ENCODE measurements at regions not wholly inside any gene's neighbourhood (a gene's known extent, or its start where the extent isn't known, plus 50 kb on each side); places are given as distances from the start of the nearest gene placed in this dataset.

DNA sequence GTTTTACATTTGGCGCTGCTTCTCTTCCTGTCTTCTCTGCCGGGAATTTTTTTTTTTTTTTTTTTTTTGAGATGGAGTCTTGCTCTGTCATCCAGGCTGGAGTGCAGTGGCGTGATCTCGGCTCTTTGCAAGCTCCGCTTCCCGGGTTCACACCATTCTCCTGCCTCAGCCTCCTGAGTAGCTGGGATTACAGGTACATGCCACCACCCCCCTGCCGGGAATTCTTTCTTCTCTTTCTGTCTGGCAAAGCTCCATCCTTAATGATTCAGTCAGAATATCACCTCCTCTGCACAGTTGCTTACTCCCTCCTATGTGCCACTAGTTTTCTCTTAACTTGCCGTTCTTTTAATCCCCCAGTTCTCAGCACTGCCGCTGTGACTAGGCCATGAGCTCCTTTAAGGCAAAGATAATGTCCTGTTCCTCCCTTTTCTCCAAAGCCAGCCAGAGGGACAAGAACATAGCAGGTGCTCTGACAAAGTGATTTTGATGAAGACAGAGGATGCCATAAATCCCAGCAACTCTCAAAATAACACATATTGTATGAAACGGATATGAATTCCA is 112.1 kb upstream of the LRATD1 start:
- WGBS, 2 experiments (ENCODE audit: low coverage in 1 of 2, low lambda C conversion rate in 2 of 2, missing lambda C conversion rate in 2 of 2), result 91 to 94% methylated on average over 10 of the region's 10 CpGs
- no peaks in the 10 kb centered on the region for H4K20me1 ChIP-seq (ENCODE audit: insufficient read depth)
- no peak overlapping the region for H3K9ac ChIP-seq
- no peaks in the 10 kb centered on the region for H3K79me2 ChIP-seq (ENCODE audit: insufficient read depth)
- no peak overlapping the region for H2AFZ ChIP-seq
- no peak overlapping the region for H3K4me3 ChIP-seq
- H3K9me2 ChIP-seq (ENCODE audit: insufficient read depth), result 0 out of 2 replicates have a peak, but pooled peaks cover 4% of the 10 kb centered on the region
- in situ Hi-C loops (cut with MboI), result no loop called here
- H3K4me1 ChIP-seq (ENCODE audit: insufficient read depth), result peaks cover 32% of the 10 kb centered on the region
- DNase-seq, result no peak
- no peak overlapping the region for H3K27ac ChIP-seq
- no peaks in the 10 kb centered on the region for H3K36me3 ChIP-seq (ENCODE audit: low read depth)
- peaks cover 24% of the 10 kb centered on the region for H3F3A ChIP-seq (ENCODE audit: insufficient read depth)
- TF ChIP-seq EZH2phosphoT487 (IDR thresholded peaks at IDR 0.05; ENCODE audit: insufficient read depth, low read depth) (no peak), EZH2 (IDR thresholded peaks at IDR 0.05; ENCODE audit: insufficient read depth, poor library complexity, severe bottlenecking) (no peak)
- H3K9me3 ChIP-seq (ENCODE audit: low read depth), result no peaks in the 10 kb centered on the region
- H3K27me3 ChIP-seq (replicated peaks; ENCODE audit: insufficient read depth), result no peaks in the 10 kb centered on the region
- no peak overlapping the region for H3K4me2 ChIP-seq (ENCODE audit: unreplicated experiment)

DNA sequence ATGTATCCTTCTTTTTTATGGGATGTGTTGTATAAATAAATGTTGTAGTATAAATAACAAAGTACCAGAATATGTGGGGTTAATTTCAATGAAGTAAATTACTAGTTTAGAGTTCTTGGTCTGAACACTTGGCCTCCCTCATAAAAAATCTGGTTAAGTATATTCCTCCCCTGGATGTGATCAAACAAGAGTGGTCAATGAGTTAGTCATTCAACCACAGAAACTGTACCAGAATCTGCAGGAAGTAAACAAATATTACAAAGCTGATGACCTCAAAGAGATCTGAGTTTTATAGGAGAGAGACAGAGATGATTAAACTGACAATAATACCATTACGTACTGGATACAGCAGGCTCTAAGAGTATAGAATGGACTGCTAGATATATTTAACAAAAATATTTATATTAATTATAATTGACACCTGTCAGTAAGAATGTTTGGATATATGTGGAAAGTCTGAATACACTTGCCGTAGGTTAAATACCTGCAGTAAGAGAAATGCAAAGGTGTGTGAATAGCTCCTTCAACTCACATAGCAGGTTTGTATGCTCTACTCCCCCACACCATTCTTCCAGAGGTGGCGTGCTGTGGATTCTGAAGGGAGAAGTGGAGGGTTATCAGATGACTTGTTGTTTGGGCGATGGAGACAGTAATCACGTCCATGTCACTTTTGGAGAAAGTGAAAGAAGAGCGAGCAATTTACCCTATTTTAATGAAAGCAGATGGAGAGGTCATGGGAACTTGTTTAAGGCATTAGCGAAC is 108.3 kb upstream of the LRATD1 start:
- Histone ChIP-seq H3K36me3 (ENCODE audit: low read depth) (no peaks in the 10 kb centered on the region), H3K27ac (peak overlapping the region; percentile 37), H4K20me1 (ENCODE audit: insufficient read depth) (no peaks in the 10 kb centered on the region), H3K27me3 (replicated peaks; ENCODE audit: insufficient read depth) (no peaks in the 10 kb centered on the region), H3K4me1 (ENCODE audit: insufficient read depth) (peaks cover 13% of the 10 kb centered on the region), H3K9me3 (ENCODE audit: low read depth) (no peaks in the 10 kb centered on the region), H3K4me3 (no peak overlapping the region), H2AFZ (no peak overlapping the region), H3K9ac (no peak overlapping the region), H3K4me2 (ENCODE audit: unreplicated experiment) (peak overlapping the region; percentile 19), H3F3A (ENCODE audit: insufficient read depth) (0 out of 2 replicates have a peak, but pooled peaks cover 5% of the 10 kb centered on the region), H3K9me2 (ENCODE audit: insufficient read depth) (0 out of 2 replicates have a peak, but pooled peaks cover 4% of the 10 kb centered on the region), H3K79me2 (ENCODE audit: insufficient read depth) (no peaks in the 10 kb centered on the region)
- in situ Hi-C loops (cut with MboI), result no loop called here
- peak; percentile 79 for DNase-seq
- TF ChIP-seq EZH2phosphoT487 (IDR thresholded peaks at IDR 0.05; ENCODE audit: insufficient read depth, low read depth) (no peak), EZH2 (IDR thresholded peaks at IDR 0.05; ENCODE audit: insufficient read depth, poor library complexity, severe bottlenecking) (no peak)
- 72 to 79% methylated on average over 7 of the region's 7 CpGs for WGBS, 2 experiments (ENCODE audit: low coverage in 1 of 2, low lambda C conversion rate in 2 of 2, missing lambda C conversion rate in 2 of 2)

DNA sequence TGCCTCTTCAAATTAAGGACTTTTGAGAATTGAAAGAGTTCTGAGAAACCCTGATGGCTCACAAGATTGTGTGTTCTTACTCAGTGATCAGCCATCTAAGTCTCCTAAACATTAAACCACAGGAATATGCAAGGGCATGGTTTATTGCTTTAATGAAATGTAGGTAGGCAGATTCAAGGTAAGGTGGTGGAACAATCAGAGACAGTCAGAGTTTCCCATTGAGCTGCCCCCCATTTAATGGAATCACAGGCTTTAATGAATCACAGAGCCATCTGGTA is 107.8 kb upstream of the LRATD1 start:
- no peak overlapping the region for H3K9ac ChIP-seq
- H3K27ac ChIP-seq, result no peak overlapping the region
- DNase-seq, result peak; percentile 38
- H3K79me2 ChIP-seq (ENCODE audit: insufficient read depth), result no peaks in the 10 kb centered on the region
- H2AFZ ChIP-seq, result no peak overlapping the region
- no peaks in the 10 kb centered on the region for H3K9me3 ChIP-seq (ENCODE audit: low read depth)
- in situ Hi-C loops (cut with MboI), result no loop called here
- H4K20me1 ChIP-seq (ENCODE audit: insufficient read depth), result no peaks in the 10 kb centered on the region
- H3K27me3 ChIP-seq (replicated peaks; ENCODE audit: insufficient read depth), result no peaks in the 10 kb centered on the region
- 0 out of 2 replicates have a peak, but pooled peaks cover 5% of the 10 kb centered on the region for H3F3A ChIP-seq (ENCODE audit: insufficient read depth)
- peaks cover 18% of the 10 kb centered on the region for H3K4me1 ChIP-seq (ENCODE audit: insufficient read depth)
- no peak overlapping the region for H3K4me3 ChIP-seq
- TF ChIP-seq EZH2phosphoT487 (IDR thresholded peaks at IDR 0.05; ENCODE audit: insufficient read depth, low read depth), result no peak
- TF ChIP-seq EZH2 (IDR thresholded peaks at IDR 0.05; ENCODE audit: insufficient read depth, poor library complexity, severe bottlenecking), result no peak
- H3K36me3 ChIP-seq (ENCODE audit: low read depth), result no peaks in the 10 kb centered on the region
- 0 out of 2 replicates have a peak, but pooled peaks cover 4% of the 10 kb centered on the region for H3K9me2 ChIP-seq (ENCODE audit: insufficient read depth)
- H3K4me2 ChIP-seq (ENCODE audit: unreplicated experiment), result peak overlapping the region; percentile 19

DNA sequence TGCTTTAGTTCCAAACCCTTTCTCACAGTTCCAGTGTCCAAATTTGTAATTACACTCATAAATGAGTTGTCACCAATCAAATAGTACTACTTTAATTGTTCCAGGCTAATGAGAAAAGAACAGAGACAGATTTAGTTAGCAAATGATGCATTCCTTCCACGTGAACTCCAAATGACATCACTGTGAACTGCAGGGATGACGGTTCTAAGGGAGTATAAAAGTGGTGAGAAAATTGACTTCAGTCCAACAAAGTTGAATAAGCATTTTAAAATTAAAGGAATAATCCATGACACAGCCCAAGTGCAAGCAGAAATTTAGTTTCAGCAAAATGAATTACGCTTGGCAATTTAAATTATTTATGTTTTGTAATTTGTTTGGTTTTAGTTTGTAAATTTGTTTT is 102.0 kb upstream of the LRATD1 start:
- in situ Hi-C loops (cut with MboI), result no loop called here
- H3K27me3 ChIP-seq (replicated peaks; ENCODE audit: insufficient read depth), result no peaks in the 10 kb centered on the region
- no peak overlapping the region for H3K9ac ChIP-seq
- no peak overlapping the region for H3K4me2 ChIP-seq (ENCODE audit: unreplicated experiment)
- no peaks in the 10 kb centered on the region for H3K79me2 ChIP-seq (ENCODE audit: insufficient read depth)
- WGBS, 2 experiments (ENCODE audit: low coverage in 1 of 2, low lambda C conversion rate in 2 of 2, missing lambda C conversion rate in 2 of 2), result 12 to 15% methylated on average over 3 of the region's 3 CpGs
- no peak overlapping the region for H3K4me3 ChIP-seq
- no peak overlapping the region for H3K27ac ChIP-seq
- H3F3A ChIP-seq (ENCODE audit: insufficient read depth), result no peaks in the 10 kb centered on the region
- H3K9me2 ChIP-seq (ENCODE audit: insufficient read depth), result no peaks in the 10 kb centered on the region
- H2AFZ ChIP-seq, result peak overlapping the region; percentile 3; the same call in 1 of the 2 replicates
- no peaks in the 10 kb centered on the region for H3K9me3 ChIP-seq (ENCODE audit: low read depth)
- no peaks in the 10 kb centered on the region for H3K36me3 ChIP-seq (ENCODE audit: low read depth)
- H3K4me1 ChIP-seq (ENCODE audit: insufficient read depth), result peaks cover 12% of the 10 kb centered on the region; the same call in 1 of the 2 replicates
- DNase-seq, result peak; percentile 75
- TF ChIP-seq EZH2phosphoT487 (IDR thresholded peaks at IDR 0.05; ENCODE audit: insufficient read depth, low read depth), result no peak
- TF ChIP-seq EZH2 (IDR thresholded peaks at IDR 0.05; ENCODE audit: insufficient read depth, poor library complexity, severe bottlenecking), result no peak
- no peaks in the 10 kb centered on the region for H4K20me1 ChIP-seq (ENCODE audit: insufficient read depth)

Measured in GM23248 (cell line).